ENCODE measurements at regions not wholly inside any gene's neighbourhood (a gene's known extent, or its start where the extent isn't known, plus 50 kb on each side); places are given as distances from the start of the nearest gene placed in this dataset.

- intact Hi-C loops (cut with DNase I) = no loop called here
- Histone ChIP-seq H3K4me3 (no peak overlapping the region), H3K4me1 (no peaks in the 10 kb centered on the region), H3K27ac (no peak overlapping the region), H3K36me3 (no peaks in the 10 kb centered on the region), H3K9me3 (peaks cover 0 to 35% of the 10 kb centered on the region in 2 donors), H3K27me3 (peaks cover 0 to 8% of the 10 kb centered on the region in 2 donors)
- ATAC-seq (no peak), DNase-seq (no peak)
- no peak for TF ChIP-seq CTCF (IDR thresholded peaks at IDR 0.05)
Observed at GRCh38 chr14:95380350-95381042, 60.8 kb upstream of the CLMN start.

DNA sequence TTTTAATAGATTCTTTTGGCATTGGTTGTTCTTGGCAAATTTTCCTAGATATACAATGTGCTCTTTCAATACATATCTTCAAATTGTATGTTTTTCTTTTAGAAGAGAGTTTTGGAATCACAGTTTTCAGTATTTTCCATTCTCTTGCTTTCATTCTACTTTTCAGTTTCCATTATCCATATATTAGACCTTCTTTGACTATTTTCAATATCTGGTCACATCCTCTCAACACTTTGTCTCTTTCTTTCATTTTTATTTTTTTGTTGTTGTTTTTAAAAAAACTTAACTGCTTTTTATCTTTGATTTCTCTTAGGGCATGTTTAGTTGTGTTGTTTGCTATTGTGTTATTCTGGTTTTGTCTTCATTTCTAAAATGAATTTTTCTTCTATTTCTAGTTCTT, 59.9 kb upstream of the CLMN start:
- Histone ChIP-seq H3K4me1 (no peaks in the 10 kb centered on the region), H3K36me3 (no peaks in the 10 kb centered on the region), H3K27me3 (peaks cover 0 to 8% of the 10 kb centered on the region in 2 donors), H3K9me3 (peaks cover 0 to 35% of the 10 kb centered on the region in 2 donors), H3K27ac (no peak overlapping the region), H3K4me3 (no peak overlapping the region)
- ATAC-seq (no peak), DNase-seq (no peak)
- intact Hi-C loops (cut with DNase I) = no loop called here
- TF ChIP-seq CTCF (IDR thresholded peaks at IDR 0.05) = no peak

DNA sequence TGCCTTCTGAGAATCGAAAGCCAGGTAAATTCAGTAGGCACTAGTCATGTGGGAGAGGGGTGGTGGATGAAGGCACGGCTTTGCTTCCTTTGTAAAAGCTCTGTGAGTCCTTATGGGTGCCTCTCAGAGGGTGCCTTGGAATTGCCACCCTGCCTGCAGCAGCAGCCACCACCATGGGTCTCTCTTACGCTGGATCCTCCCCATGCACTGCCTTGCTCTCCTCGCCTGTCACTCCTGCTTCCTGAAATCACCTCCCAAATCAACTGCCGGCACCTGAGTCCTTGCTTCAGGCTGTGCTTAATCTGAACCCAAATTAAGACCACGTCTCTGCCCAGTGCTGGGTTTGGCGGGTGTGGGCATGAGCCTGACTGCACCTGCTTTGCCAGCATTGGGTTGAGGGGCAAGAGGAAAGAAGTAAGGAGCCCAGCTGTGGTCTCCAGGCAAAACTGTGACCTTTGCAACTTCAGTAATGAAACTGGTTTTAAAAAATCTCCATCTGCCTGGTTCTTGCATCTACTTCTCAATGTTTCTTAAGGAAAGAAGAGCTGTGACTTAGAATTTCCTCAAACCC, 55.9 kb upstream of the CLMN start:
- no peak for ATAC-seq
- Histone ChIP-seq H3K4me1 (no peaks in the 10 kb centered on the region), H3K27me3 (peaks cover 0 to 8% of the 10 kb centered on the region in 2 donors), H3K27ac (no peak overlapping the region), H3K36me3 (no peaks in the 10 kb centered on the region), H3K9me3 (peaks cover 0 to 25% of the 10 kb centered on the region in 2 donors), H3K4me3 (no peak overlapping the region)
- DNase-seq = no peak
- TF ChIP-seq CTCF (IDR thresholded peaks at IDR 0.05) = no peak
- intact Hi-C loops (cut with DNase I) = no loop called here

DNA sequence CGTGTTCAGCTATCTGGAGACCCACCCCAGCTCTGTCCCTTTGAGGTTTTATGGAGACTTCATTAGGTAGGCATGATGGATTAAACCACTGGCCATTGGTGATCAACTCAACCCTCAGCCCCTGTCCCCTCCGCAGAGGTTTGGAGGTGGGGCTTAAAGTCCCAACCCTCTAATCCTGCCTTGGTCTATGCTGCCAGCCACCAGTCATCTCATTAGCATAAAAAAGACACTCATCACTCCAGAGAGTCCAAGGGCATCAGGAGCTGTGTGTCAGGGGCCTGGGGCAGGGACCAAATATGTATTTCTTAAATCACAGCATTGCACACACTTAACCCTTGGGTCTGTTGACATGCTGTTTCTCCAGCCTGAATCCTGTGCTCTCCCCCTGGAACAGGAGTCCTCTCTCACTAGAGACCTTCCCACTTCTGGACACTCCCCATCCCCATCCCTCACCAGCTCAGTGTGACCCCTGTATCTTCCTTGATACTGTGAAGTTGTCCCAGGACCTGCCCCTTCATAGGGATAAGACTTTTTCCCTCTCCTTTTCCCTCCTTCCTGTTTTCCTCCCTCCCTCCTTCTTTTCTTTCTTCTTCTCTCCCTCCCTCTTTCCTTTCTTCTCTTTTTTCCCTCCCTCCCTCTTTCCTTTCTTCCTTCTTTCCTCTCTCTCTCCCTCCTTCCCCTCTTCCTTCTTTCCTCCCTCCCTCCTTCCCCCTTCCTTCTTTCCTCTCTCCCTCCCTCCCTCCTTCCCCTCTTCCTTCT, 54.7 kb upstream of the CLMN start:
- Histone ChIP-seq H3K9me3 (peaks cover 0 to 13% of the 10 kb centered on the region in 2 donors), H3K4me1 (no peaks in the 10 kb centered on the region), H3K27ac (no peak overlapping the region), H3K4me3 (no peak overlapping the region), H3K27me3 (peaks cover 0 to 8% of the 10 kb centered on the region in 2 donors), H3K36me3 (no peaks in the 10 kb centered on the region)
- TF ChIP-seq CTCF (IDR thresholded peaks at IDR 0.05) = no peak
- no peak for DNase-seq
- intact Hi-C loops (cut with DNase I) = no loop called here
- ATAC-seq = no peak

DNA sequence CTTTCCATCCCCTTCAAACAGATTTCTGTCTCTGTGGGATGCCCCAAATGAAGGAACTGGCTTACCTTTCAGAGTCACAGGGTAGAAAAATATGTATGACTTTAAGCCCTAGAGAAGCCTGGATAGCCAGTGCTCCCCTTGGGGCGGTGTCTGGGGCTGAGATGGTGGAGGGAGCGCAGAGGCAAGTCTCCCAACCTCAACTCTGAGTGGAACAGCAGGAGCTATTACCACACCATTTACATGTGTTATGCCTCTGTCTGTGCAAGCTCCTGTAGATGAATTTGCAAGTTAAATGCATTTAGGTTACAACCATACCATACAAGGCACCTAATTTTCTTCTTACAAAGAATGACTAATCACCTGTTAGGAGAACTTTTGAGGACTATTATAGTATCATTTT, 50.4 kb upstream of the CLMN start:
- H3K36me3 ChIP-seq = no peaks in the 10 kb centered on the region
- no peak for TF ChIP-seq CTCF (IDR thresholded peaks at IDR 0.05)
- peaks cover 0 to 2% of the 10 kb centered on the region in 2 donors for H3K27me3 ChIP-seq
- H3K27ac ChIP-seq = no peak overlapping the region
- H3K9me3 ChIP-seq = no peaks in the 10 kb centered on the region
- H3K4me1 ChIP-seq = no peaks in the 10 kb centered on the region
- no peak overlapping the region for H3K4me3 ChIP-seq
- no peak for ATAC-seq
- no peak for DNase-seq
- intact Hi-C loops (cut with DNase I) = no loop called here
